RWPE2 (cell line): ENCODE measurements at regions not wholly inside any gene's neighbourhood (a gene's known extent, or its start where the extent isn't known, plus 50 kb on each side); places are given as distances from the start of the nearest gene placed in this dataset.
A peak's percentile ranks its signal among the peaks of the same experiment; 100 is the strongest.

Experiments used
- ATAC-seq: fragments of 200-7000 bp; cut with Tn5 transposase; 3 replicates; pipeline ENCODE4 v1.9.1; 2021; ENCODE audit warnings: low read depth
- DNase-seq: peaks from one replicate; pipeline ENCODE4 v3.0.0-alpha.2; 2020; ENCODE audit warnings: low spot score
- H3K27ac ChIP-seq: fragments of 450-650 bp; 2 replicates; pipeline ENCODE4 v1.5.1; 2017; ENCODE audit warnings: mild to moderate bottlenecking; ENCODE audit not compliant: poor library complexity, severe bottlenecking
- H3K27me3 ChIP-seq: fragments of 250-450 bp; sonication (Bioruptor Pico); 2 replicates; pipeline ENCODE4 v1.5.1; 2021; ENCODE audit warnings: mild to moderate bottlenecking, moderate library complexity; ENCODE audit not compliant: insufficient read depth, poor library complexity, severe bottlenecking
- H3K36me3 ChIP-seq: fragments of 250-450 bp; sonication (Bioruptor Pico); 2 replicates; pipeline ENCODE4 v1.5.1; 2020; ENCODE audit warnings: low read depth, mild to moderate bottlenecking, moderate library complexity
- H3K4me1 ChIP-seq: fragments of 250-450 bp; sonication (Bioruptor Pico); 2 replicates; pipeline ENCODE4 v1.5.1; 2021; ENCODE audit warnings: mild to moderate bottlenecking, moderate library complexity; ENCODE audit not compliant: insufficient read depth, poor library complexity, severe bottlenecking
- H3K4me3 ChIP-seq: fragments of 250-450 bp; sonication (Bioruptor Pico); 2 replicates; pipeline ENCODE4 v1.5.1; 2021; ENCODE audit warnings: mild to moderate bottlenecking, moderate library complexity; ENCODE audit not compliant: severe bottlenecking
- H3K9me3 ChIP-seq: fragments of 250-450 bp; sonication (Bioruptor Pico); 2 replicates; pipeline ENCODE4 v1.5.1; 2021; ENCODE audit warnings: mild to moderate bottlenecking, moderate library complexity; ENCODE audit not compliant: severe bottlenecking
- TF ChIP-seq, protein P1 (sequence below): fragments of 450-650 bp; IDR thresholded peaks from one replicate; pipeline ENCODE4 v1.5.1; 2017; ENCODE audit warnings: mild to moderate bottlenecking, moderate library complexity; ENCODE audit not compliant: poor library complexity, severe bottlenecking

DNA sequence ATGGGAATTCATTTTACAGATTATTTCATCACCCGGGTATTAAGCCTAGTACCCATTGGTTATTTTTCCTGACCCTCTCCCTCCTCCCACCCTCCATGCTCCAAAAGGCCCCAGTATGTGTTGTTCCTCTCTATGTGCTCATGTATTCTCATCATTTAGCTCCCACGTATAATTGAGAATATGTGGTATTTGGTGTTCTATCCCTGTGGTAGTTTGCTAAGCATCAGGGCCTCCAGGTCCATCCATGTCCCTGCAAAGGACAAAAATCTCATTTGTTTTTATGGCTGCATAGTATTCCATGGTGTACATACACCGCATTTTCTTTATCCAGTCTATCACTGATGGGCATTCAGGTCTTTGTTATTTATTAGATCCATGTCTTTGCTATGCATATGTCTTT lies 894.1 kb upstream of the MIR17HG start:
- H3K27ac ChIP-seq = no peak overlapping the region
- no peak for ATAC-seq
- TF ChIP-seq, protein P1, sequence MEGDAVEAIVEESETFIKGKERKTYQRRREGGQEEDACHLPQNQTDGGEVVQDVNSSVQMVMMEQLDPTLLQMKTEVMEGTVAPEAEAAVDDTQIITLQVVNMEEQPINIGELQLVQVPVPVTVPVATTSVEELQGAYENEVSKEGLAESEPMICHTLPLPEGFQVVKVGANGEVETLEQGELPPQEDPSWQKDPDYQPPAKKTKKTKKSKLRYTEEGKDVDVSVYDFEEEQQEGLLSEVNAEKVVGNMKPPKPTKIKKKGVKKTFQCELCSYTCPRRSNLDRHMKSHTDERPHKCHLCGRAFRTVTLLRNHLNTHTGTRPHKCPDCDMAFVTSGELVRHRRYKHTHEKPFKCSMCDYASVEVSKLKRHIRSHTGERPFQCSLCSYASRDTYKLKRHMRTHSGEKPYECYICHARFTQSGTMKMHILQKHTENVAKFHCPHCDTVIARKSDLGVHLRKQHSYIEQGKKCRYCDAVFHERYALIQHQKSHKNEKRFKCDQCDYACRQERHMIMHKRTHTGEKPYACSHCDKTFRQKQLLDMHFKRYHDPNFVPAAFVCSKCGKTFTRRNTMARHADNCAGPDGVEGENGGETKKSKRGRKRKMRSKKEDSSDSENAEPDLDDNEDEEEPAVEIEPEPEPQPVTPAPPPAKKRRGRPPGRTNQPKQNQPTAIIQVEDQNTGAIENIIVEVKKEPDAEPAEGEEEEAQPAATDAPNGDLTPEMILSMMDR = no peak
- peaks cover 7% of the 10 kb centered on the region for H3K4me1 ChIP-seq
- no peak overlapping the region for H3K4me3 ChIP-seq
- no peaks in the 10 kb centered on the region for H3K36me3 ChIP-seq
- peaks cover 6% of the 10 kb centered on the region for H3K9me3 ChIP-seq
- no peaks in the 10 kb centered on the region for H3K27me3 ChIP-seq
- DNase-seq = no peak

DNA sequence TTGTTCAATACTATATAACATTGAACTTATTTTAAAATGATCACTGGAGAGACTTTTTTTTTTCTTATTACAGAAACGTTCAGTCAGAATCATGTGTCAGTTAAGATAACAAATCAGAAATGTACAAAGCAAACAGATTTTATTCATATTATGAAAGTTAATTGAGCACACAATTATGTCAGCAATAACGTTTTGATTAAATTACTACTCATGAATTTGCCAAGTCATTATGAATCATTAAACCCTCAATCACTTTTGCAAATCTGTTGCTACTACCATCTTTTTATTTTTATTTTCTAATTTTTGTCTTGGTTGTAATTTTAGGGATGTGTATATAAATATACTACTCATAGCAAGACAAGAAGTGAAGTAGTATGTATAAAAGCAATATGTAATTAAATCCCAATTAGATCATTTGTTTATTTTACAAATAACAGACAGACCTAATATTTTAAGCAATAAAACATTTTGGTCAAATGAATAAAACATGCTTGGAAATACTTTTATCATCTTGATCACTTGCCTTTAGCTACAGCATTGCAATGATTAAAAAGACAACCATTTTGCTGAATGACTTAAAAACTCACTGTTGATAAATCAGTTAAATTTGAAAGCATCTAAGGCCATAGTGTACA lies 893.4 kb upstream of the MIR17HG start:
- ATAC-seq (no peak), DNase-seq (no peak)
- Histone ChIP-seq H3K9me3 (peaks cover 6% of the 10 kb centered on the region), H3K4me3 (no peak overlapping the region), H3K27me3 (no peaks in the 10 kb centered on the region), H3K36me3 (no peaks in the 10 kb centered on the region), H3K27ac (no peak overlapping the region), H3K4me1 (peaks cover 5% of the 10 kb centered on the region)
- TF ChIP-seq, protein P1 = no peak

DNA sequence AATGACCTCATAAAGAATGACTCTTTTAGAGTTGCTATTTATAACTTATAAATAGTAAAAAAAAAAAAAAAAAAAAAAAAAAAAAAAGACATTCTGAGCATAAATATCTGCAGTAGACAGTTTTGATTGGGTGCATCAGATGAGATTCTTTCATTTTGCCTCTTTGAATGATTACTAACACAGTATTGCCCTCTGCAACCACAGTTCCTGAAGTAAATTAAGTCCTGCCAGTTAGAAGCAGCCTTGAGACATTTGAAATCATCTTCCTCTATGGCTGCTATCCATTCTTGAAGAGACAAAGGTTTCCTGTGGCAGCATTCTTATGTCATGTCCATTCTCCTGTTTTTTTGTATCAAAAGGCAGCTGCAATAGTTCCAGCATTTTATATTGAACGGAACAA lies 892.4 kb upstream of the MIR17HG start:
- TF ChIP-seq, protein P1 = no peak
- H3K27me3 ChIP-seq = no peaks in the 10 kb centered on the region
- no peak overlapping the region for H3K4me3 ChIP-seq
- H3K9me3 ChIP-seq = peaks cover 6% of the 10 kb centered on the region
- H3K36me3 ChIP-seq = no peaks in the 10 kb centered on the region
- DNase-seq (no peak), ATAC-seq (no peak)
- no peak overlapping the region for H3K27ac ChIP-seq
- H3K4me1 ChIP-seq = peaks cover 5% of the 10 kb centered on the region

DNA sequence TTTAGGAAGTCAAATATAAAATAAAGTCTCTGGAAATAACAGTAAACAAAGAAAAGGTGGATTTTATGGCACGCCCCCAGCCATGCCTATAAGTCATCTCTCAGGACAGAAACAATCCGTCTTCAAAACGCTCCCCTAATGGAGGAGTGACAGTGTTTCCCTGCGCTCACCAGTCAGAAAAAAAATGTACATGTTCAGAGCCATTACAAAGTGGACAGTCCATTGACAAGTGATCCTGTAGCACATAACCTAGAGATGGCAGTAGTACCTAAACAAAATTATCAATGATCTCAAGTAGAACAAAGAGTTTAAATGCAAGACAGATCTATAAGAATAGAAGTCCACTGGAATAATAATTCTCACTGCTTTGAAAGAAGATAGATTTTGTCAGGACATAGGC lies 891.7 kb upstream of the MIR17HG start:
- H3K36me3 ChIP-seq = no peaks in the 10 kb centered on the region
- peaks cover 5% of the 10 kb centered on the region for H3K4me1 ChIP-seq
- no peak for DNase-seq
- ATAC-seq = no peak
- no peak overlapping the region for H3K4me3 ChIP-seq
- peaks cover 6% of the 10 kb centered on the region for H3K9me3 ChIP-seq
- no peaks in the 10 kb centered on the region for H3K27me3 ChIP-seq
- TF ChIP-seq, protein P1 = peak; percentile 16
- no peak overlapping the region for H3K27ac ChIP-seq

DNA sequence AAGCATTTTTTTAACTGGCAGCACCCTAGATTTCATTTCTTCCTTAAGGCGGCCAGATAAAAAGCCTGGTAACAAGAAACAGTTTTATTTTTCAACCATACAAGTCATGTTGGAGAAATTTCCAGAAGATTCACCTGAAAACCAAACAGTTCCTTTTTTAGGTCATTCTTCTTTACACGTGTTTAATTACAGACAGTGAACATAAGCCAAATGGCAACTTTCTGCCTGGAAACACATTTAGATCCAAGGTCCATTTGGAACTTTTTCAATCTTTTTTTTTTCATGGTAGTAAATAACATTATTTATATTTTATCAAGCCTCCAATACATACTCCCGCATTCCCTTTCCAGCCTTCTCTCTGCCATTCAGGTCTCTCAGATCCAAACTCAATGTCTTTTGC lies 886.1 kb upstream of the MIR17HG start:
- TF ChIP-seq, protein P1 = no peak
- DNase-seq = no peak
- H3K27ac ChIP-seq = no peak overlapping the region

More for the DNA sequence above, 886.1 kb upstream of the MIR17HG start:
- no peaks in the 10 kb centered on the region for H3K36me3 ChIP-seq
- no peak for ATAC-seq
- H3K4me3 ChIP-seq = no peak overlapping the region
- H3K9me3 ChIP-seq = peaks cover 9% of the 10 kb centered on the region
- H3K27me3 ChIP-seq = no peaks in the 10 kb centered on the region
- H3K4me1 ChIP-seq = no peaks in the 10 kb centered on the region
